ENCODE measurements at regions not wholly inside any gene's neighbourhood (a gene's known extent, or its start where the extent isn't known, plus 50 kb on each side); places are given as distances from the start of the nearest gene placed in this dataset.

DNA sequence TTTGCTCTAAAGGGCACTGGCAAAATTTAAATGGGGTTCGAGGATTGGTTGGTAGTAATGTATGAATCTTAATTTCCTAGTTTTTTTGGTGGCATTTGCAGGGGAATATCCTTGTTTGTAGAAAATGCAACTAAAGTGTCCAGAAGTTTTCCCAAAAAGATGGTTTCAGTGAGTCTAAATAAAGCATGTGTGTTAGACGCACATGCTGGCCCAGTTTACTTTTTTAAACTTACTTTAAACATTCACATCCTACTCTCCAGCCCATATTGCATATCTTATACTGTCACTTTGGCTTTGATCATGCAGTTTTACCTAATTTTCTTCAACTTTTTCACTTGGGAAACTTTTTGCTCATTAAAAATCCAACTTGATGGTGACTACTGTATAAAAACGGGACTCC lies 744.0 kb upstream of the CELF2 start:
- no peak for ATAC-seq
- no peak for TF ChIP-seq BACH2 (CRISPR knock-in tag; IDR thresholded peaks at IDR 0.05; ENCODE audit: borderline replicate concordance)
- no peak for TF ChIP-seq TCF4 (CRISPR knock-in tag; IDR thresholded peaks at IDR 0.05; ENCODE audit: borderline replicate concordance)
- no peak for TF ChIP-seq ZNF70 (CRISPR knock-in tag; IDR thresholded peaks at IDR 0.05)
- no peak for TF ChIP-seq TOX (CRISPR knock-in tag; IDR thresholded peaks at IDR 0.05; ENCODE audit: borderline replicate concordance)
- no peak for TF ChIP-seq ESRRG (CRISPR knock-in tag; IDR thresholded peaks at IDR 0.05)
- TF ChIP-seq ZC3H10 (CRISPR knock-in tag; IDR thresholded peaks at IDR 0.05) = no peak
- no peak for TF ChIP-seq OSR1 (CRISPR knock-in tag; IDR thresholded peaks at IDR 0.05)
- no peak for TF ChIP-seq RARB (CRISPR knock-in tag; IDR thresholded peaks at IDR 0.05)
- TF ChIP-seq, protein P1, sequence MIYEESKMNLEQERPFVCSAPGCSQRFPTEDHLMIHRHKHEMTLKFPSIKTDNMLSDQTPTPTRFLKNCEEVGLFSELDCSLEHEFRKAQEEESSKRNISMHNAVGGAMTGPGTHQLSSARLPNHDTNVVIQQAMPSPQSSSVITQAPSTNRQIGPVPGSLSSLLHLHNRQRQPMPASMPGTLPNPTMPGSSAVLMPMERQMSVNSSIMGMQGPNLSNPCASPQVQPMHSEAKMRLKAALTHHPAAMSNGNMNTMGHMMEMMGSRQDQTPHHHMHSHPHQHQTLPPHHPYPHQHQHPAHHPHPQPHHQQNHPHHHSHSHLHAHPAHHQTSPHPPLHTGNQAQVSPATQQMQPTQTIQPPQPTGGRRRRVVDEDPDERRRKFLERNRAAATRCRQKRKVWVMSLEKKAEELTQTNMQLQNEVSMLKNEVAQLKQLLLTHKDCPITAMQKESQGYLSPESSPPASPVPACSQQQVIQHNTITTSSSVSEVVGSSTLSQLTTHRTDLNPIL (CRISPR knock-in tag; IDR thresholded peaks at IDR 0.05; ENCODE audit: low read depth) = no peak
- TF ChIP-seq SNAI2 (CRISPR knock-in tag; IDR thresholded peaks at IDR 0.05) = no peak
- TF ChIP-seq, protein P2, sequence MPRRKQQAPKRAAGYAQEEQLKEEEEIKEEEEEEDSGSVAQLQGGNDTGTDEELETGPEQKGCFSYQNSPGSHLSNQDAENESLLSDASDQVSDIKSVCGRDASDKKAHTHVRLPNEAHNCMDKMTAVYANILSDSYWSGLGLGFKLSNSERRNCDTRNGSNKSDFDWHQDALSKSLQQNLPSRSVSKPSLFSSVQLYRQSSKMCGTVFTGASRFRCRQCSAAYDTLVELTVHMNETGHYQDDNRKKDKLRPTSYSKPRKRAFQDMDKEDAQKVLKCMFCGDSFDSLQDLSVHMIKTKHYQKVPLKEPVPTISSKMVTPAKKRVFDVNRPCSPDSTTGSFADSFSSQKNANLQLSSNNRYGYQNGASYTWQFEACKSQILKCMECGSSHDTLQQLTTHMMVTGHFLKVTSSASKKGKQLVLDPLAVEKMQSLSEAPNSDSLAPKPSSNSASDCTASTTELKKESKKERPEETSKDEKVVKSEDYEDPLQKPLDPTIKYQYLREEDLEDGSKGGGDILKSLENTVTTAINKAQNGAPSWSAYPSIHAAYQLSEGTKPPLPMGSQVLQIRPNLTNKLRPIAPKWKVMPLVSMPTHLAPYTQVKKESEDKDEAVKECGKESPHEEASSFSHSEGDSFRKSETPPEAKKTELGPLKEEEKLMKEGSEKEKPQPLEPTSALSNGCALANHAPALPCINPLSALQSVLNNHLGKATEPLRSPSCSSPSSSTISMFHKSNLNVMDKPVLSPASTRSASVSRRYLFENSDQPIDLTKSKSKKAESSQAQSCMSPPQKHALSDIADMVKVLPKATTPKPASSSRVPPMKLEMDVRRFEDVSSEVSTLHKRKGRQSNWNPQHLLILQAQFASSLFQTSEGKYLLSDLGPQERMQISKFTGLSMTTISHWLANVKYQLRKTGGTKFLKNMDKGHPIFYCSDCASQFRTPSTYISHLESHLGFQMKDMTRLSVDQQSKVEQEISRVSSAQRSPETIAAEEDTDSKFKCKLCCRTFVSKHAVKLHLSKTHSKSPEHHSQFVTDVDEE (CRISPR knock-in tag; IDR thresholded peaks at IDR 0.05) = no peak
- TF ChIP-seq PPARA (CRISPR knock-in tag; IDR thresholded peaks at IDR 0.05; ENCODE audit: borderline replicate concordance) = no peak
- TF ChIP-seq, protein P3, sequence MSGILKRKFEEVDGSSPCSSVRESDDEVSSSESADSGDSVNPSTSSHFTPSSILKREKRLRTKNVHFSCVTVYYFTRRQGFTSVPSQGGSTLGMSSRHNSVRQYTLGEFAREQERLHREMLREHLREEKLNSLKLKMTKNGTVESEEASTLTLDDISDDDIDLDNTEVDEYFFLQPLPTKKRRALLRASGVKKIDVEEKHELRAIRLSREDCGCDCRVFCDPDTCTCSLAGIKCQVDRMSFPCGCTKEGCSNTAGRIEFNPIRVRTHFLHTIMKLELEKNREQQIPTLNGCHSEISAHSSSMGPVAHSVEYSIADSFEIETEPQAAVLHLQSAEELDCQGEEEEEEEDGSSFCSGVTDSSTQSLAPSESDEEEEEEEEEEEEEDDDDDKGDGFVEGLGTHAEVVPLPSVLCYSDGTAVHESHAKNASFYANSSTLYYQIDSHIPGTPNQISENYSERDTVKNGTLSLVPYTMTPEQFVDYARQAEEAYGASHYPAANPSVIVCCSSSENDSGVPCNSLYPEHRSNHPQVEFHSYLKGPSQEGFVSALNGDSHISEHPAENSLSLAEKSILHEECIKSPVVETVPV (CRISPR knock-in tag; IDR thresholded peaks at IDR 0.05) = no peak
- TF ChIP-seq CSDC2 (CRISPR knock-in tag; IDR thresholded peaks at IDR 0.05) = no peak
- TF ChIP-seq ZFP30 (CRISPR knock-in tag; IDR thresholded peaks at IDR 0.05) = no peak

DNA sequence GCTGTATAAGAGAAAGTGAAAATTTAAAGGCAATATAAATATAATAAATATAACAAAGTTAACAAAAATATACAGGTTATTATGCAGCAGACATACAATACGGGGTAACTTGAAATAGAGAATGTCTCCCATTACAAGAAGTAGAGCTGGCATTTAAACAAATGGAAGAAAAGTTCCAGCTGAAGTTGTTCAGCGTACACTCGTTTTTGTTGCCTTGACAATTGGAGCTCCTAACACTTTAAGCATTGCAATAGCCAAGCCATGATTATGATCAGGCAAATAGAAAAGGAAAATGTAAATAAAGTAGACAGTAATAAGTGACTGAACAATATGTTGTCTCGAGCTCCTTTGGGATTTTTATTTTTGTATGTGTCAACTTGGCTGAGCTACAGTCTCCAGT lies 737.8 kb upstream of the CELF2 start:
- ATAC-seq = no peak
- TF ChIP-seq ZNF8 (CRISPR knock-in tag; IDR thresholded peaks at IDR 0.05) (no peak), ARNTL (CRISPR knock-in tag; IDR thresholded peaks at IDR 0.05; ENCODE audit: borderline replicate concordance, low read depth) (no peak), ZNF70 (CRISPR knock-in tag; IDR thresholded peaks at IDR 0.05) (no peak), ZFP30 (CRISPR knock-in tag; IDR thresholded peaks at IDR 0.05) (no peak), TOX (CRISPR knock-in tag; IDR thresholded peaks at IDR 0.05; ENCODE audit: borderline replicate concordance) (no peak), ISL1 (CRISPR knock-in tag; IDR thresholded peaks at IDR 0.05) (no peak), CSDC2 (CRISPR knock-in tag; IDR thresholded peaks at IDR 0.05) (no peak), PPARA (CRISPR knock-in tag; IDR thresholded peaks at IDR 0.05; ENCODE audit: borderline replicate concordance) (no peak), ZC3H10 (CRISPR knock-in tag; IDR thresholded peaks at IDR 0.05) (no peak), SNAI2 (CRISPR knock-in tag; IDR thresholded peaks at IDR 0.05) (no peak), ZFP3 (CRISPR knock-in tag; IDR thresholded peaks at IDR 0.05) (no peak), GLIS3 (CRISPR knock-in tag; IDR thresholded peaks at IDR 0.05) (no peak), RARB (CRISPR knock-in tag; IDR thresholded peaks at IDR 0.05) (no peak), ESRRG (CRISPR knock-in tag; IDR thresholded peaks at IDR 0.05) (no peak)
- TF ChIP-seq, protein P4, sequence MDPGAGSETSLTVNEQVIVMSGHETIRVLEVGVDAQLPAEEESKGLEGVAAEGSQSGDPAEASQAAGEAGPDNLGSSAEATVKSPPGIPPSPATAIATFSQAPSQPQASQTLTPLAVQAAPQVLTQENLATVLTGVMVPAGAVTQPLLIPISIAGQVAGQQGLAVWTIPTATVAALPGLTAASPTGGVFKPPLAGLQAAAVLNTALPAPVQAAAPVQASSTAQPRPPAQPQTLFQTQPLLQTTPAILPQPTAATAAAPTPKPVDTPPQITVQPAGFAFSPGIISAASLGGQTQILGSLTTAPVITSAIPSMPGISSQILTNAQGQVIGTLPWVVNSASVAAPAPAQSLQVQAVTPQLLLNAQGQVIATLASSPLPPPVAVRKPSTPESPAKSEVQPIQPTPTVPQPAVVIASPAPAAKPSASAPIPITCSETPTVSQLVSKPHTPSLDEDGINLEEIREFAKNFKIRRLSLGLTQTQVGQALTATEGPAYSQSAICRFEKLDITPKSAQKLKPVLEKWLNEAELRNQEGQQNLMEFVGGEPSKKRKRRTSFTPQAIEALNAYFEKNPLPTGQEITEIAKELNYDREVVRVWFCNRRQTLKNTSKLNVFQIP (CRISPR knock-in tag; IDR thresholded peaks at IDR 0.05; ENCODE audit: borderline replicate concordance, low read depth) = no peak
- TF ChIP-seq, protein P2 (CRISPR knock-in tag; IDR thresholded peaks at IDR 0.05) = no peak
- TF ChIP-seq, protein P3 (CRISPR knock-in tag; IDR thresholded peaks at IDR 0.05) = no peak
- TF ChIP-seq, protein P1 (CRISPR knock-in tag; IDR thresholded peaks at IDR 0.05; ENCODE audit: low read depth) = no peak
- TF ChIP-seq, protein P5, sequence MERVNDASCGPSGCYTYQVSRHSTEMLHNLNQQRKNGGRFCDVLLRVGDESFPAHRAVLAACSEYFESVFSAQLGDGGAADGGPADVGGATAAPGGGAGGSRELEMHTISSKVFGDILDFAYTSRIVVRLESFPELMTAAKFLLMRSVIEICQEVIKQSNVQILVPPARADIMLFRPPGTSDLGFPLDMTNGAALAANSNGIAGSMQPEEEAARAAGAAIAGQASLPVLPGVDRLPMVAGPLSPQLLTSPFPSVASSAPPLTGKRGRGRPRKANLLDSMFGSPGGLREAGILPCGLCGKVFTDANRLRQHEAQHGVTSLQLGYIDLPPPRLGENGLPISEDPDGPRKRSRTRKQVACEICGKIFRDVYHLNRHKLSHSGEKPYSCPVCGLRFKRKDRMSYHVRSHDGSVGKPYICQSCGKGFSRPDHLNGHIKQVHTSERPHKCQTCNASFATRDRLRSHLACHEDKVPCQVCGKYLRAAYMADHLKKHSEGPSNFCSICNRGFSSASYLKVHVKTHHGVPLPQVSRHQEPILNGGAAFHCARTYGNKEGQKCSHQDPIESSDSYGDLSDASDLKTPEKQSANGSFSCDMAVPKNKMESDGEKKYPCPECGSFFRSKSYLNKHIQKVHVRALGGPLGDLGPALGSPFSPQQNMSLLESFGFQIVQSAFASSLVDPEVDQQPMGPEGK (CRISPR knock-in tag; IDR thresholded peaks at IDR 0.05; ENCODE audit: borderline replicate concordance) = no peak
